PC-9 (cell line): ENCODE measurements at regions not wholly inside any gene's neighbourhood (a gene's known extent, or its start where the extent isn't known, plus 50 kb on each side); places are given as distances from the start of the nearest gene placed in this dataset.
"Not testable (repeated sequence)": the region's sequence is repeated elsewhere in the genome, so short reads cannot be mapped to it uniquely, and the experiment has no call there.

ENCODE experiments used
- BruUV-seq: library from RNA; stranded (reverse); fragments of 400-500 nt; replicated peaks from 2 replicates; lab custom pipeline; 2021; lab: Mats Ljungman, UMichigan
- CTCF ChIA-PET: fragments of 300-600 bp; sonication (Branson Sonifier 250); formaldehyde crosslinking; loops from one replicate; lab custom pipeline; 2022; ENCODE audit warnings: antibody characterized with exemption; lab: Charles Lee
- POLR2A ChIA-PET: fragments of 300-600 bp; sonication (Branson Sonifier 250); formaldehyde crosslinking; loops from one replicate; lab custom pipeline; 2022; ENCODE audit warnings: antibody characterized with exemption; ENCODE audit not compliant: unreplicated experiment; lab: Charles Lee
- DNase-seq, 2 experiments: peaks; one replicate each; pipeline versions ENCODE4 v3.0.0 to v3.0.0-alpha.2; 2015 to 2022; ENCODE audit warnings: mixed read lengths in 1 of 2
- H2AFZ ChIP-seq: fragments of 200-600 bp; sonication (generic); 2 replicates; pipeline ENCODE4 v1.8.1; 2017; ENCODE audit warnings: antibody characterized with exemption
- H3F3A ChIP-seq: fragments of 200-600 bp; sonication (generic); 2 replicates; pipeline ENCODE4 v1.8.1; 2017; ENCODE audit warnings: antibody characterized with exemption, mild to moderate bottlenecking, low read depth; ENCODE audit not compliant: insufficient read depth
- H3K27ac ChIP-seq: fragments of 200-600 bp; sonication (generic); 2 replicates; pipeline ENCODE4 v1.6.1; 2016; ENCODE audit warnings: mixed run types
- H3K27me3 ChIP-seq: fragments of 200-600 bp; sonication (generic); 2 replicates; pipeline ENCODE4 v1.6.1; 2016; ENCODE audit warnings: low read depth, mixed run types; ENCODE audit not compliant: insufficient read depth
- H3K36me3 ChIP-seq: fragments of 200-600 bp; sonication (generic); 2 replicates; pipeline ENCODE4 v1.6.1; 2016; ENCODE audit warnings: low read depth, mixed run types
- H3K4me1 ChIP-seq: fragments of 200-600 bp; sonication (generic); replicated peaks from 2 replicates; pipeline ENCODE4 v1.6.1; 2016; ENCODE audit warnings: mixed run types; ENCODE audit not compliant: insufficient read depth
- H3K4me2 ChIP-seq: fragments of 200-600 bp; sonication (generic); 2 replicates; pipeline ENCODE4 v1.6.1; 2017; ENCODE audit warnings: mixed run types
- H3K4me3 ChIP-seq: fragments of 200-600 bp; sonication (generic); 2 replicates; pipeline ENCODE4 v1.6.1; 2016; ENCODE audit warnings: mixed run types
- H3K79me2 ChIP-seq: fragments of 200-600 bp; sonication (generic); 2 replicates; pipeline ENCODE4 v1.6.1; 2017; ENCODE audit warnings: low read depth, mixed run types
- H3K9me2 ChIP-seq: fragments of 200-600 bp; sonication (generic); 2 replicates; pipeline ENCODE4 v1.8.1; 2017; ENCODE audit warnings: mild to moderate bottlenecking; ENCODE audit not compliant: insufficient read depth
- H3K9me3 ChIP-seq: fragments of 200-600 bp; sonication (generic); 2 replicates; pipeline ENCODE4 v1.8.1; 2016; ENCODE audit warnings: low read depth; ENCODE audit not compliant: insufficient read depth
- H4K20me1 ChIP-seq: fragments of 200-600 bp; sonication (generic); 2 replicates; pipeline ENCODE4 v1.8.1; 2017; ENCODE audit not compliant: insufficient read depth
- EZH2 ChIP-seq: fragments of 200-600 bp; sonication (generic); IDR thresholded peaks from 2 replicates; pipeline ENCODE4 v1.8.0; 2017; ENCODE audit warnings: antibody characterized with exemption, low read depth
- intact Hi-C: fragments of 100-400 bp; cut with micrococcal nuclease; formaldehyde crosslinking; loops from one replicate; pipeline ENCODE4 v1.10.0; 2022; ENCODE audit not compliant: unreplicated experiment
- TF ChIP-seq, protein P1 (sequence below): fragments of 200-600 bp; sonication (generic); conservative IDR thresholded peaks from 2 replicates; pipeline ENCODE4 v1.6.1; 2017; ENCODE audit warnings: mixed run types, antibody characterized with exemption, mild to moderate bottlenecking, moderate library complexity

DNA sequence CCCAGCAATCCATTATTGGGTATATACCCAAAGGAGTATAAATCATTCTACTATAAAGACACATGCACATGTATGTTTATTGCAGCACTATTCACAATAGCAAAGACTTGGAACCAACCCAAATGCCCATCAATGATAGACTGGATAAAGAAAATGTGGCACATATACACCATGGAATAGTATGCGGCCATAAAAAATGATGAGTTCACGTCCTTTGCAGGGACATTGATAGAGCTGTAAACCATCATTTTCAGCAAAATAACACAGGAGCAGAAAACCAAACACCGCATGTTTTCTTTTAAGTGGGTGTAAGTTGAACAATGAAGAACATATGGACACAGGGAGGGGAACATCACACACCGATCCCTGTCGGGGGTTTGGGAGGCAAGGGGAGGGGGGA lies 56.7 kb downstream of the PALS2 start:
- CTCF ChIA-PET, BruUV-seq, intact Hi-C loops, H3K9me2 ChIP-seq, POLR2A ChIA-PET, H3K9me3 ChIP-seq, H3K79me2 ChIP-seq, H2AFZ ChIP-seq, H3K4me3 ChIP-seq, H3K27ac ChIP-seq, H3K4me1 ChIP-seq, H3F3A ChIP-seq, H3K27me3 ChIP-seq, H3K4me2 ChIP-seq, H4K20me1 ChIP-seq, DNase-seq: not testable (repeated sequence)
- peaks cover 17% of the 10 kb centered on the region; the same call in 1 of the 2 replicates for H3K36me3 ChIP-seq

DNA sequence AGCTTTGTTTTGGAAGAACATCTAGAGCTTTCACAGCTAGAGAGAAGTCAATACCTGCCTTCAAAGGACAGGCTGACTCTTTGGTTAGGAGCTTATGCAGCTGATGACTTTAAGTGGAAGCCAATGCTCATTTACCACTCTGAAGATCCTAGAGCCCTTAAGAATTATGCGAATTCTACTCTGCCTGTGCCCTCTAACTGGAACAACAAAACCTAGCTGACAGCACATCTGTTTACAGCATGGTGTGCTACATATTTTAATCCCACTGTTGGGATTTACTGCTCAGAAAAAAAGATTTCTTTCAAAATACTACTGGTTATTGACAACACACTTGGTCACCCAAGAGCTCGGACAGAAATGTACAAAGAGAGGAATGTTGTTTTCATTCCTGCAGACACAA lies 57.3 kb downstream of the PALS2 start:
- H3F3A ChIP-seq: 0 out of 2 replicates have a peak, but pooled peaks cover 4% of the 10 kb centered on the region
- ChIA-PET CTCF (interaction anchor here (0.6 kb wide), 1 partner anchor 182 kb away, joined by 4 read pairs; no protein-coding TSS in a partner anchor), POLR2A (no interaction called here)
- intact Hi-C loops: no loop called here
- no peaks in the 10 kb centered on the region for H3K9me3 ChIP-seq
- peaks cover 14% of the 10 kb centered on the region; the same call in 1 of the 2 replicates for H3K36me3 ChIP-seq
- no peaks in the 10 kb centered on the region for H3K27me3 ChIP-seq
- no peak overlapping the region for H3K4me2 ChIP-seq
- no TSS peak for BruUV-seq
- no peaks in the 10 kb centered on the region for H3K4me1 ChIP-seq
- peaks cover 12% of the 10 kb centered on the region; the same call in 1 of the 2 replicates for H3K79me2 ChIP-seq
- DNase-seq: no peak
- no peak overlapping the region for H2AFZ ChIP-seq
- no peaks in the 10 kb centered on the region; the same call in 1 of the 2 replicates for H3K9me2 ChIP-seq
- TF ChIP-seq EZH2: no peak
- TF ChIP-seq, protein P1, sequence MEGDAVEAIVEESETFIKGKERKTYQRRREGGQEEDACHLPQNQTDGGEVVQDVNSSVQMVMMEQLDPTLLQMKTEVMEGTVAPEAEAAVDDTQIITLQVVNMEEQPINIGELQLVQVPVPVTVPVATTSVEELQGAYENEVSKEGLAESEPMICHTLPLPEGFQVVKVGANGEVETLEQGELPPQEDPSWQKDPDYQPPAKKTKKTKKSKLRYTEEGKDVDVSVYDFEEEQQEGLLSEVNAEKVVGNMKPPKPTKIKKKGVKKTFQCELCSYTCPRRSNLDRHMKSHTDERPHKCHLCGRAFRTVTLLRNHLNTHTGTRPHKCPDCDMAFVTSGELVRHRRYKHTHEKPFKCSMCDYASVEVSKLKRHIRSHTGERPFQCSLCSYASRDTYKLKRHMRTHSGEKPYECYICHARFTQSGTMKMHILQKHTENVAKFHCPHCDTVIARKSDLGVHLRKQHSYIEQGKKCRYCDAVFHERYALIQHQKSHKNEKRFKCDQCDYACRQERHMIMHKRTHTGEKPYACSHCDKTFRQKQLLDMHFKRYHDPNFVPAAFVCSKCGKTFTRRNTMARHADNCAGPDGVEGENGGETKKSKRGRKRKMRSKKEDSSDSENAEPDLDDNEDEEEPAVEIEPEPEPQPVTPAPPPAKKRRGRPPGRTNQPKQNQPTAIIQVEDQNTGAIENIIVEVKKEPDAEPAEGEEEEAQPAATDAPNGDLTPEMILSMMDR: no peak
- H4K20me1 ChIP-seq: no peaks in the 10 kb centered on the region; the same call in 1 of the 2 replicates
- H3K27ac ChIP-seq: no peak overlapping the region
- no peak overlapping the region for H3K4me3 ChIP-seq

DNA sequence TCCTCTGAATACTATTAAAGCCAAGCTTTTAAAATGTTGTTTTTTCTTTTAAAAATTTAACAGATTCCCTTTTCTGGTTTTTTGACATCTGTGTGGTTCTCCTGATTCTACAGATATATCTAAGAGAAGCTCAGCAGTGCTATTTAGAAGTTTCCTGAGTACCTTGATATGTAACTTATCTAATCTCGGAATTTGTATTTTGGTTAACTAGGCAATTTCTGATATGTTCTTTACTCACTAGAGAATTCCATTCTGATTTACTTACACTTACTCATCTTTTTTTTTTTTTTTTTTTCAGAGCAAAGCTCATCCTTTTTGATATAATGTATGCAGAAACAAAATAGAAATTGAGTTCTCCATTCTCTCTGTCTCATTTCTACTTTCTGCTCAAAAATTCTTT lies 63.8 kb downstream of the PALS2 start:
- H3K27ac ChIP-seq: no peak overlapping the region
- H4K20me1 ChIP-seq: no peaks in the 10 kb centered on the region; the same call in 1 of the 2 replicates
- peaks cover 12% of the 10 kb centered on the region; the same call in 1 of the 2 replicates for H3K79me2 ChIP-seq
- no peaks in the 10 kb centered on the region for H3K4me1 ChIP-seq
- no peak overlapping the region for H3K4me2 ChIP-seq
- BruUV-seq: no TSS peak
- TF ChIP-seq, protein P1: no peak
- TF ChIP-seq EZH2: no peak
- POLR2A ChIA-PET: interaction anchor here (0.6 kb wide), 1 partner anchor 275 kb away, joined by 6 read pairs; no protein-coding TSS in a partner anchor
- no peaks in the 10 kb centered on the region for H3K27me3 ChIP-seq
- CTCF ChIA-PET: no interaction called here
- H3K9me3 ChIP-seq: no peaks in the 10 kb centered on the region
- no peaks in the 10 kb centered on the region for H3K36me3 ChIP-seq
- intact Hi-C loops: no loop called here
- no peaks in the 10 kb centered on the region for H3K9me2 ChIP-seq
- DNase-seq: no peak
- no peaks in the 10 kb centered on the region for H3F3A ChIP-seq
- no peak overlapping the region for H3K4me3 ChIP-seq
- H2AFZ ChIP-seq: no peak overlapping the region

DNA sequence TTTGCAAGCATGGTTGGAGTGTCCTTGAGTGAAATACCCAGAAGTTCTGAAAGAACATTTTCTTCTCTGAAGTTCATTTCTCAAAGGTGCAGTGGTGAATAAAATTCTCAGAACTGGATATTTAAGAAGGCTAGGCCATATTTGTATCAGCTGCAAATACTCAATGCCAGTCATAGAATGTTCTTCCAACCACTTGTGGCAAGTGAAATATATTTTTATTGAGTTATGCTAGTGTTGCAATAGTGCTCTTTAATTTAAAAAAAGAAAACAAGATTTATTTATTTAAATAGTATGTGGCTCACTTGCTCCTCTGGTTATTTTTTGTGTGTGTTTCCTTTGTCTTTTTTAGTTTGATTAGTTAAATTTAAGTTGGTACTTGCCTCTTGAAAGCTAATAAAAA lies 64.5 kb downstream of the PALS2 start:
- Histone ChIP-seq H2AFZ (no peak overlapping the region), H3K27me3 (no peaks in the 10 kb centered on the region), H3K27ac (no peak overlapping the region), H3F3A (no peaks in the 10 kb centered on the region), H3K4me1 (no peaks in the 10 kb centered on the region), H4K20me1 (no peaks in the 10 kb centered on the region), H3K36me3 (no peaks in the 10 kb centered on the region), H3K79me2 (peaks cover 12% of the 10 kb centered on the region; the same call in 1 of the 2 replicates), H3K4me3 (no peak overlapping the region), H3K9me3 (no peaks in the 10 kb centered on the region), H3K9me2 (no peaks in the 10 kb centered on the region), H3K4me2 (no peak overlapping the region)
- ChIA-PET CTCF (no interaction called here), POLR2A (interaction anchor here (0.6 kb wide), 1 partner anchor 276 kb away, joined by 6 read pairs; no protein-coding TSS in a partner anchor)
- TF ChIP-seq, protein P1: no peak
- no peak for TF ChIP-seq EZH2
- intact Hi-C loops: no loop called here
- no peak for DNase-seq
- BruUV-seq: no TSS peak

DNA sequence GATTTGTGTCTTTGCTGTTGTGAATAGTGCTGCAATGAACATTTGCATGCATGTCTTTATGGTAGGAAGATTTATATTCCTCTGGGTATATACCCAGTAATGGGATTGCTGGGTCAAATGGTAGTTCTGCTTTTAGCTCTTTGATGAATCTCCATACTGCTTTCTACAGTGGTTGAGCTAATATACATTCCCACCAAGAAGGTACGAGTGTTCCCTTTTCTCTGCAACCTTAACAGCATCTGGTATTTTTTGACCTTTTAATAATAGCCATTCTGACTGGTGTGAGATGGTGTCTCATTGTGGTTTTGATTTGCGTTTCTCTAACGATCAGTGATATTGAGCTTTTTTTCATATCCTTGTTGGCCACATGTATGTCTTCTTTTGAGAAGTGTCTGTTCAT lies 71.3 kb downstream of the PALS2 start:
- H2AFZ ChIP-seq, CTCF ChIA-PET, H3K27ac ChIP-seq, H3K4me3 ChIP-seq, H3F3A ChIP-seq, DNase-seq, POLR2A ChIA-PET, H3K79me2 ChIP-seq, H3K9me3 ChIP-seq, BruUV-seq, H3K27me3 ChIP-seq, H3K4me2 ChIP-seq, H3K4me1 ChIP-seq, H3K9me2 ChIP-seq, intact Hi-C loops, H4K20me1 ChIP-seq, H3K36me3 ChIP-seq: not testable (repeated sequence)
